ENCODE measurements at regions not wholly inside any gene's neighbourhood (a gene's known extent, or its start where the extent isn't known, plus 50 kb on each side); places are given as distances from the start of the nearest gene placed in this dataset.

GRCh38 chr11:34830648-34831047 is 85.5 kb downstream of the APIP start:
- DNase-seq (ENCODE audit: low read depth) = no peak
- TF ChIP-seq, protein P1, sequence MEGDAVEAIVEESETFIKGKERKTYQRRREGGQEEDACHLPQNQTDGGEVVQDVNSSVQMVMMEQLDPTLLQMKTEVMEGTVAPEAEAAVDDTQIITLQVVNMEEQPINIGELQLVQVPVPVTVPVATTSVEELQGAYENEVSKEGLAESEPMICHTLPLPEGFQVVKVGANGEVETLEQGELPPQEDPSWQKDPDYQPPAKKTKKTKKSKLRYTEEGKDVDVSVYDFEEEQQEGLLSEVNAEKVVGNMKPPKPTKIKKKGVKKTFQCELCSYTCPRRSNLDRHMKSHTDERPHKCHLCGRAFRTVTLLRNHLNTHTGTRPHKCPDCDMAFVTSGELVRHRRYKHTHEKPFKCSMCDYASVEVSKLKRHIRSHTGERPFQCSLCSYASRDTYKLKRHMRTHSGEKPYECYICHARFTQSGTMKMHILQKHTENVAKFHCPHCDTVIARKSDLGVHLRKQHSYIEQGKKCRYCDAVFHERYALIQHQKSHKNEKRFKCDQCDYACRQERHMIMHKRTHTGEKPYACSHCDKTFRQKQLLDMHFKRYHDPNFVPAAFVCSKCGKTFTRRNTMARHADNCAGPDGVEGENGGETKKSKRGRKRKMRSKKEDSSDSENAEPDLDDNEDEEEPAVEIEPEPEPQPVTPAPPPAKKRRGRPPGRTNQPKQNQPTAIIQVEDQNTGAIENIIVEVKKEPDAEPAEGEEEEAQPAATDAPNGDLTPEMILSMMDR (conservative IDR thresholded peaks at IDR 0.05; ENCODE audit: low read depth, low read length) = no peak
- no peak overlapping the region for H3K4me3 ChIP-seq (ENCODE audit: low read length)

- H3K4me3 ChIP-seq (ENCODE audit: low read length) = no peak overlapping the region
- no peak for DNase-seq (ENCODE audit: low read depth)
- TF ChIP-seq, protein P1 (conservative IDR thresholded peaks at IDR 0.05; ENCODE audit: low read depth, low read length) = no peak
Observed at GRCh38 chr11:34830035-34830434, 86.1 kb downstream of the APIP start.

DNA sequence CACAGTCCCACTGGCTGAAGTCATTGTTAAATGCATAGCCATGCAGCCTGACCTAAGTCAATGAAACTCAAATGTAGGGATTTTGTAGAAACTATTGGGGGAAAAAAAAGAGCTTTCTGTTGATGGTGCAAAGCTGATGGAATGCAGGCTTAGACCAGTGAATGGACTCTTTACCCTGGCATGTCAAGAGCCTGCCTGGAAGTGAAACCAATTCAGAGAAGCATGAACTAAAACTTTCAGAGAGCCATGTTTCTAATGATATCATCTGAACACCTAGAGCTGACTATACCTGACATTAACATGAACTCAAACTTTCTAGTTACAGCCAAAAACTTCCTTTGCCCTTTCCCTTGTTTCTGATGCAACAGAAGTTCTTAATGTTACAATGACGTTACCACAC is 89.0 kb downstream of the APIP start:
- H3K4me3 ChIP-seq (ENCODE audit: low read length) = no peak overlapping the region
- TF ChIP-seq, protein P1 (conservative IDR thresholded peaks at IDR 0.05; ENCODE audit: low read depth, low read length) = no peak
- DNase-seq (ENCODE audit: low read depth) = no peak

- DNase-seq (ENCODE audit: low read depth) = no peak
- TF ChIP-seq, protein P1 (conservative IDR thresholded peaks at IDR 0.05; ENCODE audit: low read depth, low read length) = no peak
- no peak overlapping the region for H3K4me3 ChIP-seq (ENCODE audit: low read length)
Observed at GRCh38 chr11:34826384-34826726, 89.8 kb downstream of the APIP start.

DNA sequence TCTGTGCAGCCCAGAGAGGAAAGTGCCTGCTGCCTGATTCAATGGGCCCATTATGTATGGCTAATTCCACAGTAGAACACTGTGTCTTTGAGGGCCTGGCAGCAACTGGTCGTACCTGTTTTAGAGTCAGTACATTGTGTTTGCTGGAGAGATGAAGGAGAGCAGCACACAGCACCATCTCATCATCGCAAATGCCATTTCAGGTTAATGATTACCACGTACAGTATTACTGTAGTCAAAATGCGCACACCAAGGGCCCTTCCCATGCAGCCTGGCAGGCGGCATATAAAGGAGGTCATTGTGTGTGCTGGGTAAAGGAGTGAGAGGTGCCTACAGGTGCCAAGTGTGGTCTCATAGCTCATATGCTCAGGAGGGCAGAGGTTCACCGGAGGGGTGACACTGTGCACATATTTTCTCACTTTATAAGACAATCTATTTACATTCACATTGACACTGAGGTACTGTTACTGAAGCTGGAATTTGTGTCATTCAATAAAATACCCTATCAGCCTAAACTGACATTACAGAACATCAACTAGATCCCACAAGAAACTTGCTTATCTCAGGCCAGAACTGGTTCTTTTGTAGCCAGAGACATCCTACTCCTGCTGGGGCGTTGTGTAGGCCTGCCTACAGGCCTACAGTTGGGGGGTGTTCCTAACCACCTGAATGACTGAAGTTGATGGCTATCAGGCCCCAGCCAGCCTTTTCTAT is 90.4 kb downstream of the APIP start:
- TF ChIP-seq, protein P1 (conservative IDR thresholded peaks at IDR 0.05; ENCODE audit: low read depth, low read length) = no peak
- H3K4me3 ChIP-seq (ENCODE audit: low read length) = no peak overlapping the region
- no peak for DNase-seq (ENCODE audit: low read depth)

DNA sequence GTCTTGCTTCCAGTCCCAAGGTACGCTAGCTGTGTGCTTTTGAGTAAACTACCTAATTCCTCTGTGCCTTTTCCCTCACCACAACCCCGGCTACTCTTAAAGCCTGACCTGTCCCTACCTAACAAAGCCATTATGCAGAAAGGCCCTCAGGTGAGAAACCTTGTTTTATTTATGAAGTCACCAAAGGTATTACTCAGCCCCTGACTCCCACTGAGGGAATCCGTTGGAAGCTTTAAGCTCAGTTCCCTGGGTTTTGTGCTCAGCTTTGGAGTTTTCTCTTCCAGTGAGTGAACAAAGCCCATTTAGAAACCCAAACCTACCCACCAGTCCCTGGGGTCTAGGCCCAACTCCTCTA is 90.9 kb downstream of the APIP start:
- TF ChIP-seq, protein P1 (conservative IDR thresholded peaks at IDR 0.05; ENCODE audit: low read depth, low read length) = no peak
- no peak for DNase-seq (ENCODE audit: low read depth)
- no peak overlapping the region for H3K4me3 ChIP-seq (ENCODE audit: low read length)

DNA sequence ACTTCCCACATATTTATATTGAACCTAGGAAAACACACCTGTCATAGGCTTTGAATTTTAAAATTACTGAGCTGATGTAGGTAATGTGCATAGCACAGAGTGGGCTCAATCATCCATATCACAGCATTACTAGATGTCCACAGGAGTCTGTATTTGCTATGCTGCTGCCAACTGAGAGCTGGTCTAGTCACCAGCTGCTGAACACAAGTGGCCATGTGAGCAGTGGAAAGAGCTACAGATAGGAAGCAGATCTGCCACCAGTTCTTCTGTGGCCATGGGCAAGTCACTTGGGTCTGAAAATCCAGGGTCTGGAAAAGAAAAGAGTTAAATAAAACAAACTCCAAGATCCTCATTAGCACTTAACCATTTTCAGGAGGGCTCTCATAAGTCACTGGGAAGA is 91.8 kb downstream of the APIP start:
- TF ChIP-seq, protein P1 (conservative IDR thresholded peaks at IDR 0.05; ENCODE audit: low read depth, low read length) = no peak
- DNase-seq (ENCODE audit: low read depth) = no peak
- no peak overlapping the region for H3K4me3 ChIP-seq (ENCODE audit: low read length)

Data from retinal pigment epithelial cell (primary cell).